ENCODE measurements at regions not wholly inside any gene's neighbourhood (a gene's known extent, or its start where the extent isn't known, plus 50 kb on each side); places are given as distances from the start of the nearest gene placed in this dataset.

- no peak for TF ChIP-seq CTCF (optimal IDR thresholded peaks at IDR 0.05 in 1 of 3, IDR thresholded peaks at IDR 0.05 in 1 of 3, conservative IDR thresholded peaks at IDR 0.05 in 1 of 3; ENCODE audit: extremely low read depth in 1 of 3, insufficient read depth in 2 of 3, low read length in 3 of 3)
- DNase-seq (ENCODE audit: low read depth, low spot score) (no peak), FAIRE-seq (no peak)
- Histone ChIP-seq H3K9me3 (ENCODE audit: control insufficient read depth, low read depth, low read length) (no peaks in the 10 kb centered on the region), H3K9me1 (ENCODE audit: control insufficient read depth, extremely low read depth, insufficient read depth, low read length) (no peaks in the 10 kb centered on the region), H3K9ac (ENCODE audit: control insufficient read depth, extremely low read depth, insufficient read depth, low read length) (no peak overlapping the region), H3K79me2 (ENCODE audit: control insufficient read depth, insufficient read depth, low read length) (no peaks in the 10 kb centered on the region), H3K27me3 (ENCODE audit: control insufficient read depth, extremely low read depth, insufficient read depth, low read length) (no peaks in the 10 kb centered on the region), H3K4me3 (ENCODE audit: control insufficient read depth in 2 of 3, extremely low read depth in 1 of 3, insufficient read depth in 2 of 3, low read depth in 1 of 3, low read length in 3 of 3) (no peak overlapping the region), H4K20me1 (ENCODE audit: control insufficient read depth, extremely low read depth, insufficient read depth, low read length) (no peaks in the 10 kb centered on the region), H3K36me3 (ENCODE audit: control insufficient read depth in 2 of 2, extremely low read depth in 1 of 2, insufficient read depth in 2 of 2, low read length in 2 of 2) (no peaks in the 10 kb centered on the region), H3K27ac (ENCODE audit: control insufficient read depth, insufficient read depth, low read length) (no peak overlapping the region), H3K4me1 (ENCODE audit: control insufficient read depth, extremely low read depth, insufficient read depth, low read length) (peaks cover 6% of the 10 kb centered on the region), H2AFZ (ENCODE audit: control insufficient read depth, low read length) (no peak overlapping the region), H3K4me2 (ENCODE audit: control insufficient read depth, extremely low read depth, insufficient read depth, low read depth, low read length) (no peak overlapping the region)
- dilution Hi-C loops (cut with MboI; ENCODE audit: extremely low pct_ligation_motif_present, low sequenced_read_pairs), result no loop called here
Measured at GRCh38 chr2:20521682-20522189, 74.9 kb downstream of the RHOB start.

GRCh38 chr2:20523073-20523798 lies 76.4 kb downstream of the RHOB start:
- H3K9me3 ChIP-seq (ENCODE audit: control insufficient read depth, low read depth, low read length), result no peaks in the 10 kb centered on the region
- no peak overlapping the region for H2AFZ ChIP-seq (ENCODE audit: control insufficient read depth, low read length)
- H3K36me3 ChIP-seq (ENCODE audit: control insufficient read depth in 2 of 2, extremely low read depth in 1 of 2, insufficient read depth in 2 of 2, low read length in 2 of 2), result no peaks in the 10 kb centered on the region
- DNase-seq (ENCODE audit: low read depth, low spot score) (no peak), FAIRE-seq (no peak)
- peaks cover 4% of the 10 kb centered on the region for H3K4me1 ChIP-seq (ENCODE audit: control insufficient read depth, extremely low read depth, insufficient read depth, low read length)
- dilution Hi-C loops (cut with MboI; ENCODE audit: extremely low pct_ligation_motif_present, low sequenced_read_pairs), result no loop called here
- no peaks in the 10 kb centered on the region for H3K9me1 ChIP-seq (ENCODE audit: control insufficient read depth, extremely low read depth, insufficient read depth, low read length)
- H3K79me2 ChIP-seq (ENCODE audit: control insufficient read depth, insufficient read depth, low read length), result no peaks in the 10 kb centered on the region
- no peak overlapping the region for H3K4me3 ChIP-seq (ENCODE audit: control insufficient read depth in 2 of 3, extremely low read depth in 1 of 3, insufficient read depth in 2 of 3, low read depth in 1 of 3, low read length in 3 of 3)
- H3K9ac ChIP-seq (ENCODE audit: control insufficient read depth, extremely low read depth, insufficient read depth, low read length), result no peak overlapping the region
- no peaks in the 10 kb centered on the region for H3K27me3 ChIP-seq (ENCODE audit: control insufficient read depth, extremely low read depth, insufficient read depth, low read length)
- no peak for TF ChIP-seq EZH2 (IDR thresholded peaks at IDR 0.05; ENCODE audit: low read length)
- TF ChIP-seq CTCF (optimal IDR thresholded peaks at IDR 0.05 in 1 of 3, IDR thresholded peaks at IDR 0.05 in 1 of 3, conservative IDR thresholded peaks at IDR 0.05 in 1 of 3; ENCODE audit: extremely low read depth in 1 of 3, insufficient read depth in 2 of 3, low read length in 3 of 3), result no peak
- no peak overlapping the region for H3K27ac ChIP-seq (ENCODE audit: control insufficient read depth, insufficient read depth, low read length)
- H3K4me2 ChIP-seq (ENCODE audit: control insufficient read depth, extremely low read depth, insufficient read depth, low read depth, low read length), result no peak overlapping the region
- no peaks in the 10 kb centered on the region for H4K20me1 ChIP-seq (ENCODE audit: control insufficient read depth, extremely low read depth, insufficient read depth, low read length)

Measured in keratinocyte (primary cell).